Prostate gland (tissue), 2 donors: ENCODE measurements at regions not wholly inside any gene's neighbourhood (a gene's known extent, or its start where the extent isn't known, plus 50 kb on each side); places are given as distances from the start of the nearest gene placed in this dataset.

ENCODE experiments used
- POLR2AphosphoS5 ChIP-seq: sonication (generic); formaldehyde crosslinking; IDR thresholded peaks from one replicate; pipeline ENCODE4 v1.6.1; 2017; ENCODE audit warnings: antibody characterized with exemption
- TF ChIP-seq, protein P1 (sequence below), 4 experiments: fragments of 200-600 bp in 2 of 4; fragments of 450-650 bp in 2 of 4; sonication (generic) in 2 of 4; IDR thresholded peaks; 1 replicate in 3 of 4; 2 replicates in 1 of 4; pipeline ENCODE4 v1.5.1; 2016 to 2019; ENCODE audit warnings: antibody characterized with exemption in 4 of 4, mild to moderate bottlenecking in 2 of 4, moderate library complexity in 2 of 4

DNA sequence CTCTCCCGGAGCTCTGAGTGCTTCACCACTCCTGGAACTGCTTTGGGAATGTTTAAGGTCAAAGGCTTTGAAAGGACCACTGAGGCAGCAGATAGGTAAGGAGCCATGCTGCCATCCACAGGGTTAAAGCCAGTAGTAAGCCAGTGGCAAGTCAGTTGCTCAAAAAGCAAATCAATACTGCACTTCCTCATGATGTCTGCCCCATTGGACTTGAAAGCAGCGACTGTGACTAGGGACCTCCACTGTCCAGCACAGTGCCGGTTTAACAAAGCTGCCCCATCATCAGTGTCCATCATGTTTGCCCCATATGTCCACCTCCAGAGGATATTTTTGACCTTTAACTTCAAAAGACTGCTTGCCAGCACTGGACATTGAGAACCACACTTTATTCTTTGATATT lies 49.9 kb upstream of the FGF13 start:
- TF ChIP-seq POLR2AphosphoS5, result no peak
- TF ChIP-seq, protein P1, sequence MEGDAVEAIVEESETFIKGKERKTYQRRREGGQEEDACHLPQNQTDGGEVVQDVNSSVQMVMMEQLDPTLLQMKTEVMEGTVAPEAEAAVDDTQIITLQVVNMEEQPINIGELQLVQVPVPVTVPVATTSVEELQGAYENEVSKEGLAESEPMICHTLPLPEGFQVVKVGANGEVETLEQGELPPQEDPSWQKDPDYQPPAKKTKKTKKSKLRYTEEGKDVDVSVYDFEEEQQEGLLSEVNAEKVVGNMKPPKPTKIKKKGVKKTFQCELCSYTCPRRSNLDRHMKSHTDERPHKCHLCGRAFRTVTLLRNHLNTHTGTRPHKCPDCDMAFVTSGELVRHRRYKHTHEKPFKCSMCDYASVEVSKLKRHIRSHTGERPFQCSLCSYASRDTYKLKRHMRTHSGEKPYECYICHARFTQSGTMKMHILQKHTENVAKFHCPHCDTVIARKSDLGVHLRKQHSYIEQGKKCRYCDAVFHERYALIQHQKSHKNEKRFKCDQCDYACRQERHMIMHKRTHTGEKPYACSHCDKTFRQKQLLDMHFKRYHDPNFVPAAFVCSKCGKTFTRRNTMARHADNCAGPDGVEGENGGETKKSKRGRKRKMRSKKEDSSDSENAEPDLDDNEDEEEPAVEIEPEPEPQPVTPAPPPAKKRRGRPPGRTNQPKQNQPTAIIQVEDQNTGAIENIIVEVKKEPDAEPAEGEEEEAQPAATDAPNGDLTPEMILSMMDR (IDR thresholded peaks at IDR 0.05), result no peak
